ENCODE measurements at regions not wholly inside any gene's neighbourhood (a gene's known extent, or its start where the extent isn't known, plus 50 kb on each side); places are given as distances from the start of the nearest gene placed in this dataset.

DNA sequence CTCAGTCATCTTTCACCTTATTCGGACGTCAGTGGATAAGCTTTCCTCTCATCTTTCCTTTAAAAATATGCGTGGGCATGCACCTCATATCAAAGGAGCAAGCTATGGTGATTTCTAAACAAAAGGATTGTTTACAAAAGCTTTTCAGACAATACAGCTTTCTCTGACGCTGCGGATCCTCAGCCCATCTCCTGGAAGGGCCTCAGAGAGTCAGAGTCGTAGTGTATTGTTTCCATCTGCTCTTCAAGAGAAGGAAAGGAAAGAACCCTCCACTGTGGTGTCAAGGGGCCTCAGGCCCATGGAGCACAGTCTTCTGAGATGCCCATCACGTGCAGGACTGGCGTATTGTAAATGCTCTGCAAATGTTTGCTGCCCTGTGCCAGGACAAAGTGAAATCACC is 163.4 kb upstream of the MAP1B start:
- TF ChIP-seq EZH2 (IDR thresholded peaks at IDR 0.05; ENCODE audit: borderline replicate concordance, low read length) = no peak
- TF ChIP-seq, protein P1, sequence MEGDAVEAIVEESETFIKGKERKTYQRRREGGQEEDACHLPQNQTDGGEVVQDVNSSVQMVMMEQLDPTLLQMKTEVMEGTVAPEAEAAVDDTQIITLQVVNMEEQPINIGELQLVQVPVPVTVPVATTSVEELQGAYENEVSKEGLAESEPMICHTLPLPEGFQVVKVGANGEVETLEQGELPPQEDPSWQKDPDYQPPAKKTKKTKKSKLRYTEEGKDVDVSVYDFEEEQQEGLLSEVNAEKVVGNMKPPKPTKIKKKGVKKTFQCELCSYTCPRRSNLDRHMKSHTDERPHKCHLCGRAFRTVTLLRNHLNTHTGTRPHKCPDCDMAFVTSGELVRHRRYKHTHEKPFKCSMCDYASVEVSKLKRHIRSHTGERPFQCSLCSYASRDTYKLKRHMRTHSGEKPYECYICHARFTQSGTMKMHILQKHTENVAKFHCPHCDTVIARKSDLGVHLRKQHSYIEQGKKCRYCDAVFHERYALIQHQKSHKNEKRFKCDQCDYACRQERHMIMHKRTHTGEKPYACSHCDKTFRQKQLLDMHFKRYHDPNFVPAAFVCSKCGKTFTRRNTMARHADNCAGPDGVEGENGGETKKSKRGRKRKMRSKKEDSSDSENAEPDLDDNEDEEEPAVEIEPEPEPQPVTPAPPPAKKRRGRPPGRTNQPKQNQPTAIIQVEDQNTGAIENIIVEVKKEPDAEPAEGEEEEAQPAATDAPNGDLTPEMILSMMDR (IDR thresholded peaks at IDR 0.05; ENCODE audit: low read length) = no peak

All from OCI-LY1 (cell line).